CD4-positive, alpha-beta T cell (primary cell): ENCODE measurements at regions not wholly inside any gene's neighbourhood (a gene's known extent, or its start where the extent isn't known, plus 50 kb on each side); places are given as distances from the start of the nearest gene placed in this dataset.

Source experiments
- ATAC-seq: fragments of 200-7000 bp; cut with Tn5 transposase; one replicate; pipeline ENCODE4 v1.10.0; 2022; ENCODE audit warnings: mild to moderate bottlenecking; ENCODE audit not compliant: poor library complexity
- CTCF ChIA-PET: fragments of 350-600 bp; sonication (Branson Sonifier 250); formaldehyde crosslinking; loops from one replicate; lab custom pipeline; 2021; ENCODE audit warnings: antibody characterized with exemption, inconsistent platforms; lab: Charles Lee
- POLR2A ChIA-PET: fragments of 350-600 bp; sonication (Branson Sonifier 250); formaldehyde crosslinking; loops from one replicate; lab custom pipeline; 2021; ENCODE audit warnings: antibody characterized with exemption, inconsistent platforms; lab: Charles Lee
- DNase-seq, 14 experiments: peaks; one replicate each; pipeline ENCODE4 v3.0.0-alpha.2; 2013 to 2020; ENCODE audit warnings: mixed read lengths in 2 of 14
- H3K27ac ChIP-seq, 2 donors: one replicate each; pipeline versions ENCODE4 v1.5.1 to v1.7.0; 2013; ENCODE audit warnings: low read length in 2 of 2, low read depth in 1 of 2, mild to moderate bottlenecking in 1 of 2
- H3K27me3 ChIP-seq, 2 experiments: 1 replicate in 1 of 2; 2 replicates in 1 of 2; pipeline versions ENCODE4 v1.6.1 to v1.7.0; 2013; ENCODE audit warnings: low read length in 2 of 2, control low read depth in 1 of 2, mild to moderate bottlenecking in 1 of 2, moderate library complexity in 1 of 2; ENCODE audit not compliant: insufficient read depth in 2 of 2, control insufficient read depth in 1 of 2
- H3K36me3 ChIP-seq: one replicate; pipeline ENCODE4 v1.6.1; 2013; ENCODE audit warnings: low read length, control low read depth; ENCODE audit not compliant: insufficient read depth
- H3K4me1 ChIP-seq: one replicate; pipeline ENCODE4 v1.6.1; 2013; ENCODE audit warnings: low read length, control low read depth; ENCODE audit not compliant: insufficient read depth
- H3K4me3 ChIP-seq: one replicate; pipeline ENCODE4 v1.5.1; 2013; ENCODE audit warnings: mild to moderate bottlenecking, low read length, moderate library complexity
- H3K9me3 ChIP-seq, 2 experiments: 1 replicate in 1 of 2; 2 replicates in 1 of 2; pipeline versions ENCODE4 v1.6.1 to v1.7.0; 2013; ENCODE audit warnings: low read length in 2 of 2, mild to moderate bottlenecking in 2 of 2, control low read depth in 1 of 2, moderate library complexity in 1 of 2; ENCODE audit not compliant: control insufficient read depth in 1 of 2, insufficient read depth in 1 of 2
- H3K27ac Mint-ChIP-seq: one replicate; pipeline ENCODE4 v1.8.0; 2020; ENCODE audit warnings: mixed read lengths
- H3K27me3 Mint-ChIP-seq: one replicate; pipeline ENCODE4 v1.8.0; 2021; ENCODE audit warnings: mixed read lengths
- H3K36me3 Mint-ChIP-seq: one replicate; pipeline ENCODE4 v1.8.0; 2021; ENCODE audit warnings: low read depth, mixed read lengths
- H3K4me1 Mint-ChIP-seq: one replicate; pipeline ENCODE4 v1.8.0; 2021; ENCODE audit warnings: low read depth, mixed read lengths
- H3K4me3 Mint-ChIP-seq: one replicate; pipeline ENCODE4 v1.8.0; 2020; ENCODE audit warnings: mild to moderate bottlenecking, mixed read lengths
- H3K9me3 Mint-ChIP-seq: one replicate; pipeline ENCODE4 v1.8.0; 2020; ENCODE audit warnings: mixed read lengths
- CTCF ChIP-seq: fragments of 200-600 bp; IDR thresholded peaks from one replicate; pipeline ENCODE4 v1.8.0; 2022; ENCODE audit warnings: antibody characterized with exemption, mild to moderate bottlenecking
- intact Hi-C, 2 experiments: fragments of 100-400 bp; cut with DNase I in 1 of 2; cut with micrococcal nuclease in 1 of 2; formaldehyde crosslinking; loops; one replicate each; pipeline versions ENCODE4 v1.15.1 to v1.9.0; 2023 to 2025; cut with DNase I, micrococcal nuclease

GRCh38 chr7:118861581-118861980 is 637.1 kb downstream of the ANKRD7 start:
- ChIA-PET POLR2A (no interaction called here), CTCF (no interaction called here)
- ATAC-seq = no peak
- no peak overlapping the region for H3K27ac Mint-ChIP-seq
- peaks cover 6% of the 10 kb centered on the region for H3K9me3 Mint-ChIP-seq
- Histone ChIP-seq H3K4me1 (no peaks in the 10 kb centered on the region), H3K9me3 (peaks cover 0 to 9% of the 10 kb centered on the region in 2 experiments), H3K36me3 (no peaks in the 10 kb centered on the region), H3K27me3 (no peaks in the 10 kb centered on the region), H3K27ac (no peak overlapping the region), H3K4me3 (no peak overlapping the region)
- intact Hi-C loops = no loop called here
- DNase-seq = no peak
- no peaks in the 10 kb centered on the region for H3K27me3 Mint-ChIP-seq
- no peak overlapping the region for H3K4me3 Mint-ChIP-seq
- no peaks in the 10 kb centered on the region for H3K4me1 Mint-ChIP-seq
- TF ChIP-seq CTCF = no peak
- no peaks in the 10 kb centered on the region for H3K36me3 Mint-ChIP-seq

GRCh38 chr7:118862740-118863139 is 638.2 kb downstream of the ANKRD7 start:
- DNase-seq (no peak), ATAC-seq (no peak)
- Mint-ChIP-seq H3K9me3 (peaks cover 2% of the 10 kb centered on the region), H3K4me1 (no peaks in the 10 kb centered on the region), H3K36me3 (no peaks in the 10 kb centered on the region), H3K27ac (no peak overlapping the region), H3K27me3 (no peaks in the 10 kb centered on the region), H3K4me3 (no peak overlapping the region)
- Histone ChIP-seq H3K36me3 (no peaks in the 10 kb centered on the region), H3K4me3 (no peak overlapping the region), H3K27ac (no peak overlapping the region), H3K9me3 (peaks cover 0 to 7% of the 10 kb centered on the region in 2 experiments), H3K4me1 (no peaks in the 10 kb centered on the region), H3K27me3 (no peaks in the 10 kb centered on the region)
- POLR2A ChIA-PET = no interaction called here
- intact Hi-C loops = no loop called here
- no peak for TF ChIP-seq CTCF
- CTCF ChIA-PET = no interaction called here

- intact Hi-C loops = no loop called here
- no peak overlapping the region for H3K4me3 ChIP-seq
- no peak overlapping the region for H3K27ac ChIP-seq
- no peaks in the 10 kb centered on the region for H3K36me3 Mint-ChIP-seq
- no peaks in the 10 kb centered on the region for H3K4me1 ChIP-seq
- no peak overlapping the region for H3K27ac Mint-ChIP-seq
- H3K4me3 Mint-ChIP-seq = no peak overlapping the region
- H3K9me3 ChIP-seq = peaks cover 0 to 2% of the 10 kb centered on the region in 2 experiments
- no peaks in the 10 kb centered on the region for H3K27me3 ChIP-seq
- no peaks in the 10 kb centered on the region for H3K36me3 ChIP-seq
- POLR2A ChIA-PET = no interaction called here
- DNase-seq = no peak
- CTCF ChIA-PET = no interaction called here
- no peaks in the 10 kb centered on the region for H3K27me3 Mint-ChIP-seq
- ATAC-seq = no peak
- TF ChIP-seq CTCF = no peak
- peaks cover 2% of the 10 kb centered on the region for H3K9me3 Mint-ChIP-seq
- no peaks in the 10 kb centered on the region for H3K4me1 Mint-ChIP-seq
Measured at GRCh38 chr7:118863966-118864365, 639.5 kb downstream of the ANKRD7 start.
